SK-N-SH treated with all-trans-retinoic acid at 6 μM for 48 hours (cell line): ENCODE measurements at regions not wholly inside any gene's neighbourhood (a gene's known extent, or its start where the extent isn't known, plus 50 kb on each side); places are given as distances from the start of the nearest gene placed in this dataset.

Experiments used
- ARNTL ChIP-seq: fragments of 450-650 bp; formaldehyde crosslinking; IDR thresholded peaks from 2 replicates; pipeline ENCODE4 v1.5.0; 2020; ENCODE audit warnings: low read depth, mild to moderate bottlenecking, moderate library complexity, borderline replicate concordance
- OSR1 ChIP-seq: fragments of 250-450 bp; sonication (Bioruptor Pico); IDR thresholded peaks from 2 replicates; pipeline ENCODE4 v1.8.0; 2022; ENCODE audit warnings: moderate library complexity, mild to moderate bottlenecking, inconsistent platforms
- TOX ChIP-seq: fragments of 250-450 bp; sonication (Bioruptor Pico); IDR thresholded peaks from 2 replicates; pipeline ENCODE4 v1.8.0; 2021; ENCODE audit warnings: mild to moderate bottlenecking, moderate library complexity, borderline replicate concordance
- ZFP3 ChIP-seq: fragments of 250-450 bp; sonication (Bioruptor Pico); IDR thresholded peaks from 2 replicates; pipeline ENCODE4 v1.5.0; 2020; ENCODE audit warnings: mild to moderate bottlenecking, moderate library complexity
- ZFP30 ChIP-seq: fragments of 450-650 bp; formaldehyde crosslinking; IDR thresholded peaks from 2 replicates; pipeline ENCODE4 v1.5.0; 2022; ENCODE audit warnings: mild to moderate bottlenecking, moderate library complexity
- ZNF8 ChIP-seq: fragments of 450-650 bp; formaldehyde crosslinking; IDR thresholded peaks from 2 replicates; pipeline ENCODE4 v1.5.0; 2020; ENCODE audit warnings: mild to moderate bottlenecking, moderate library complexity
- TF ChIP-seq, protein P1 (sequence below): fragments of 250-450 bp; sonication (Bioruptor Pico); IDR thresholded peaks from 2 replicates; pipeline ENCODE4 v1.8.0; 2020; ENCODE audit warnings: mild to moderate bottlenecking, moderate library complexity, borderline replicate concordance

DNA sequence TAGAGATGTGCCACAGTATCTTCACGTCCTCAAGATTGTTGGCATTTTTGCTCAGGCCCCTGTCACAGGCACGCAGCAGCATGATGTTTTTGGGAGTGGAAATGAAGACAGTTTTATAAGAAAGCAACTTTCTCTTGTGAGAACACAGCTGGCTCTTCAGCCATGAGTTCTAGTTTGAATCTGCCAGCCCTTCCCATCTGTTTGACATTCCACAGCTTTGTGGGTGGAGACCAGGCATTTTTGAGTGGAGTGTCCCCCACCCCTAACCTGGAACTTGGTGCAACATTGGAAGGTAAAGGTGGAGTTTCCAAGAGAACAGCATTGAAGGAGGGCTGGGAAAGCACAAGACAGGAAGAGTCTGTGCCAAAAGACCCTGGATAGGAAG is 253.1 kb upstream of the IGFBP3 start:
- TF ChIP-seq ZFP3 (no peak), TOX (CRISPR knock-in tag) (no peak), ZNF8 (no peak), OSR1 (CRISPR knock-in tag) (no peak), ARNTL (CRISPR knock-in tag) (no peak), ZFP30 (no peak)
- TF ChIP-seq, protein P1, sequence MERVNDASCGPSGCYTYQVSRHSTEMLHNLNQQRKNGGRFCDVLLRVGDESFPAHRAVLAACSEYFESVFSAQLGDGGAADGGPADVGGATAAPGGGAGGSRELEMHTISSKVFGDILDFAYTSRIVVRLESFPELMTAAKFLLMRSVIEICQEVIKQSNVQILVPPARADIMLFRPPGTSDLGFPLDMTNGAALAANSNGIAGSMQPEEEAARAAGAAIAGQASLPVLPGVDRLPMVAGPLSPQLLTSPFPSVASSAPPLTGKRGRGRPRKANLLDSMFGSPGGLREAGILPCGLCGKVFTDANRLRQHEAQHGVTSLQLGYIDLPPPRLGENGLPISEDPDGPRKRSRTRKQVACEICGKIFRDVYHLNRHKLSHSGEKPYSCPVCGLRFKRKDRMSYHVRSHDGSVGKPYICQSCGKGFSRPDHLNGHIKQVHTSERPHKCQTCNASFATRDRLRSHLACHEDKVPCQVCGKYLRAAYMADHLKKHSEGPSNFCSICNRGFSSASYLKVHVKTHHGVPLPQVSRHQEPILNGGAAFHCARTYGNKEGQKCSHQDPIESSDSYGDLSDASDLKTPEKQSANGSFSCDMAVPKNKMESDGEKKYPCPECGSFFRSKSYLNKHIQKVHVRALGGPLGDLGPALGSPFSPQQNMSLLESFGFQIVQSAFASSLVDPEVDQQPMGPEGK (CRISPR knock-in tag): no peak
